Neural crest cell (in vitro differentiated cells): ENCODE measurements at regions not wholly inside any gene's neighbourhood (a gene's known extent, or its start where the extent isn't known, plus 50 kb on each side); places are given as distances from the start of the nearest gene placed in this dataset.

Experiments
- DNase-seq: peaks from one replicate; pipeline ENCODE4 v3.0.0; 2021; ENCODE audit warnings: low read depth, mixed read lengths, low spot score
- H3K27ac Mint-ChIP-seq: one replicate; pipeline ENCODE4 v1.8.0; 2021; ENCODE audit warnings: mild to moderate bottlenecking, mixed read lengths; ENCODE audit not compliant: unreplicated experiment
- H3K27me3 Mint-ChIP-seq: 2 replicates; pipeline ENCODE4 v1.8.0; 2021; ENCODE audit warnings: low read depth, mild to moderate bottlenecking, mixed read lengths
- H3K36me3 Mint-ChIP-seq: 2 replicates; pipeline ENCODE4 v1.8.0; 2021; ENCODE audit warnings: low read depth, mild to moderate bottlenecking, mixed read lengths
- H3K4me1 Mint-ChIP-seq: 2 replicates; pipeline ENCODE4 v1.8.0; 2021; ENCODE audit warnings: mixed read lengths
- H3K4me3 Mint-ChIP-seq: one replicate; pipeline ENCODE4 v1.8.0; 2021; ENCODE audit warnings: mild to moderate bottlenecking, mixed read lengths
- H3K9me3 Mint-ChIP-seq: 2 replicates; pipeline ENCODE4 v1.8.0; 2021; ENCODE audit warnings: mixed read lengths
- TF ChIP-seq, protein P1 (sequence below): fragments of 200-600 bp; sonication (generic); conservative IDR thresholded peaks from 2 replicates; pipeline ENCODE4 v1.5.0; 2021; ENCODE audit warnings: antibody characterized with exemption, mild to moderate bottlenecking

DNA sequence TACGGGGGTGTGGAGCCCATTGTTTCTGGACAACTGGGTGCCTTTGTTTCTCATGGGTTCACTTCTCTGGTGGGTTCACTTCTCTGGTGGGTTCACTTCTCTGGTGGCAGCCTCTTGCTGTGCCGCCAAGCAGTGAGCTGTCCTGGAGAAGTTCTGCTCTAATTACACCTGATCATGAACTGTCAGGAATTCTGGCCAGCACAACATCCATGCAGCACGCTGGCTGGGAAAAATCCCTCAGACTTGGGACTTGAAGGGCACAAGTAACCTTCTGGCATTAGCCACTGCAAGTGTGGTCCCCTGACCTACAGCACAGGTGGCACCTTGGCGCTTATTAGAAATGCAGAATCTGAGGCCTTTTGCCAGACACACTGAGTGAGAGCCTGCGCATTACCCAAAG, 752.5 kb downstream of the QKI start:
- TF ChIP-seq, protein P1, sequence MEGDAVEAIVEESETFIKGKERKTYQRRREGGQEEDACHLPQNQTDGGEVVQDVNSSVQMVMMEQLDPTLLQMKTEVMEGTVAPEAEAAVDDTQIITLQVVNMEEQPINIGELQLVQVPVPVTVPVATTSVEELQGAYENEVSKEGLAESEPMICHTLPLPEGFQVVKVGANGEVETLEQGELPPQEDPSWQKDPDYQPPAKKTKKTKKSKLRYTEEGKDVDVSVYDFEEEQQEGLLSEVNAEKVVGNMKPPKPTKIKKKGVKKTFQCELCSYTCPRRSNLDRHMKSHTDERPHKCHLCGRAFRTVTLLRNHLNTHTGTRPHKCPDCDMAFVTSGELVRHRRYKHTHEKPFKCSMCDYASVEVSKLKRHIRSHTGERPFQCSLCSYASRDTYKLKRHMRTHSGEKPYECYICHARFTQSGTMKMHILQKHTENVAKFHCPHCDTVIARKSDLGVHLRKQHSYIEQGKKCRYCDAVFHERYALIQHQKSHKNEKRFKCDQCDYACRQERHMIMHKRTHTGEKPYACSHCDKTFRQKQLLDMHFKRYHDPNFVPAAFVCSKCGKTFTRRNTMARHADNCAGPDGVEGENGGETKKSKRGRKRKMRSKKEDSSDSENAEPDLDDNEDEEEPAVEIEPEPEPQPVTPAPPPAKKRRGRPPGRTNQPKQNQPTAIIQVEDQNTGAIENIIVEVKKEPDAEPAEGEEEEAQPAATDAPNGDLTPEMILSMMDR: no peak
- no peak for DNase-seq
- H3K27ac Mint-ChIP-seq: no peak overlapping the region

DNA sequence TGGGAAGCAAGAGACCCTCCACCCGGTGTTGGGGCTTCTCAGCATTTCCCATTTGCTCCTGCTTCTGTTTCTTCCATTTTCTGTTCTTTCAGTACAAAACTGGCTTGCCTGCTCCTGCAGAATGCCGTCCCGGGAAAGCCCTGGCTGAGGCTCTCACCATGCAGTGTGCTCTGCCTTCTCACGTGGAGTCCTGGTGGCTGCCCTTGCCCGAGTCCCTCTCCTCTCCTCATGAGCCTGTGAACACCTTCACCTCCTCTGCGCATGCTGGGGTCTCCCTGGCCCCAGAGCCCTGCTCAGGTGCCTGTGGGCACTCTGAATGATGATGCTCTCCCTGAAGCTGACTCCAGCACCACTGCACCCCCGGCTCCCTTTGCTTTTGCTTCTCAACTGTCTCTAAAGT, 752.0 kb downstream of the QKI start:
- no peaks in the 10 kb centered on the region for H3K27me3 Mint-ChIP-seq
- no peak overlapping the region for H3K4me3 Mint-ChIP-seq
- H3K36me3 Mint-ChIP-seq: peaks cover 14% of the 10 kb centered on the region
- TF ChIP-seq, protein P1: no peak
- H3K27ac Mint-ChIP-seq: no peak overlapping the region
- H3K4me1 Mint-ChIP-seq: peaks cover 30% of the 10 kb centered on the region
- H3K9me3 Mint-ChIP-seq: peaks cover 15% of the 10 kb centered on the region
- DNase-seq: no peak

More for the DNA sequence above, 752.5 kb downstream of the QKI start:
- H3K9me3 Mint-ChIP-seq: peaks cover 10% of the 10 kb centered on the region
- H3K4me3 Mint-ChIP-seq: no peak overlapping the region
- H3K4me1 Mint-ChIP-seq: peaks cover 30% of the 10 kb centered on the region
- peaks cover 10% of the 10 kb centered on the region for H3K36me3 Mint-ChIP-seq
- H3K27me3 Mint-ChIP-seq: no peaks in the 10 kb centered on the region

DNA sequence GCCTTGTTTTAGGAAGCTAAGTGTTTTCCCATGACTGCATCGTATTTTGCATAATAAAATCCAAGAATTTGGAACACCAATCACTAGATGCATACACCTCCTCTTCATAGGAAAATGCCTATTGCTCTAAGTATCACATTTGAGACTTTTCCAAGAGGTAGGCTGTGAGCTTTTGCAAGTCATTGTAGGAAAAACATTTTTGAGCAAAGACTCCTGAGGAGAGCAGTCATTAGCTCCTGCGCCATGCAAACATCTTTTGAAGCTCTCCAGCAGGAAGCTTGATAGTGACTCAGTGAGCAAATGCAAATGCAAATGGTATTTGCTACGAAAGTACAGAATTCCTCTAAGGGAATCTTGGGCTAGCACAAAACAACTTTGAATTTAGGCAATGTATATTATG, 750.4 kb downstream of the QKI start:
- DNase-seq: no peak
- Mint-ChIP-seq H3K36me3 (peaks cover 26% of the 10 kb centered on the region), H3K27ac (no peak overlapping the region), H3K4me3 (no peak overlapping the region), H3K4me1 (peaks cover 30% of the 10 kb centered on the region), H3K9me3 (peaks cover 27% of the 10 kb centered on the region), H3K27me3 (no peaks in the 10 kb centered on the region)
- TF ChIP-seq, protein P1: no peak

DNA sequence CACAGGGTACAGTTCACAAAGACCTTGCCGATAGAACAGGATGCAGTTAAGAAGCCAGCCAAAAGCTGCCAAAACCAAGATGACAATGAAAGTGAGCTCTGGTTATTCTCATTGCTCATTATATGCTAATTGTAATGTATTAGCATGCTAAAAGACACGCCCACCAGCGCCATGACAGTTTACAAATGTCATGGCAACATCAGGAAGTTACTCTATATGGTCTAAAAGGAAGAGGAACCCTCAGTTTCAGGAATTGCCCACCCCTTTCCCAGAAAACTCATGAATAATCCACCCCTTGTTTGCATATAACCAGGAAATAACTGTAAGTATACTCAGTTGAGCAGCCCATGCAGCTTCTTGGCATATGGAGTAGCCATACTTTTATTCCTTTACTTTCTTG, 748.7 kb downstream of the QKI start:
- peaks cover 29% of the 10 kb centered on the region for H3K36me3 Mint-ChIP-seq
- no peak overlapping the region for H3K27ac Mint-ChIP-seq
- no peak for DNase-seq
- peaks cover 20% of the 10 kb centered on the region for H3K4me1 Mint-ChIP-seq
- H3K27me3 Mint-ChIP-seq: no peaks in the 10 kb centered on the region
- no peak overlapping the region for H3K4me3 Mint-ChIP-seq
- H3K9me3 Mint-ChIP-seq: peaks cover 28% of the 10 kb centered on the region
- TF ChIP-seq, protein P1: no peak

DNA sequence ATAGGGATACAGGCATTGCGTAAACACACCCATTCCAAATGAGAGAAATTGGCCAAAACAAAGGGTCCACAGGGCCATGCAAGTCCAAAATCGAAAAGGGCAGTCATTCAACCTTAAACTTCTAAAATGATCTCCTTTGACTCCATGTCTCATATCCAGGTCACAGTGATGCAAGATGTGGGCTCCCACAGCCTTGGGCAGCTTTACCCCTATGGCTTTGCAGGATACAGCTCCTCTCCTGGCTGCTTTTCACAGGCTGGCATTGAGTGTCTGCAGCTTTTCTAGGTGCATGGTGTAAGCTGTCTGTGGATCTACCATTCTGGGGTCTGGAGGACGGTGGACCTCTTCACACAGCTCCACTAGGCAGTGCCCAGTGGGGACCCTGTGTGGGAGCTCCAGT, 744.5 kb downstream of the QKI start:
- TF ChIP-seq, protein P1: no peak
- DNase-seq: no peak
- Mint-ChIP-seq H3K27ac (no peak overlapping the region), H3K4me3 (no peak overlapping the region), H3K36me3 (peaks cover 43% of the 10 kb centered on the region), H3K9me3 (peaks cover 49% of the 10 kb centered on the region), H3K4me1 (peaks cover 3% of the 10 kb centered on the region), H3K27me3 (no peaks in the 10 kb centered on the region)

DNA sequence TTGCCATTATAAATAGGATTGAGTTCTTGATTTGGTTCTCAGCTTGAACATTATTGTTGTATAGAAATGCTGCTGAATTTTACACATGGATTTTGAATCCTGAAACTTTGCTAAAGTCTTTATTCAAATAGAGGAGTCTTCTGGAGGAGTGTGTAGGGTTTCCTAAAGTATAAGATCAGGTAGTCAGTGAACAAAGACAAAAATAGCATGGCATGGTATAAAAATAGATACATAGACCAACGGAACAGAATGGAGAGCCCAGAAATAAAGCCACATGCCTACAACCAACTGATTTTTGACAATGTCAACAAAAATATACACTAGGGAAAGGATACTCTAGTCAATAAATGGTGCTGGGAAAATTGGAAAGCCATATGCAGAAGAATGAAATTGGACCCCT, 740.1 kb downstream of the QKI start:
- peaks cover 21% of the 10 kb centered on the region for H3K9me3 Mint-ChIP-seq
- no peaks in the 10 kb centered on the region for H3K27me3 Mint-ChIP-seq
- no peak overlapping the region for H3K4me3 Mint-ChIP-seq
- TF ChIP-seq, protein P1: no peak
- no peak for DNase-seq
- H3K36me3 Mint-ChIP-seq: peaks cover 19% of the 10 kb centered on the region
- peaks cover 44% of the 10 kb centered on the region for H3K4me1 Mint-ChIP-seq
- H3K27ac Mint-ChIP-seq: no peak overlapping the region
